Peyer's patch (tissue), 4 donors: ENCODE measurements at regions not wholly inside any gene's neighbourhood (a gene's known extent, or its start where the extent isn't known, plus 50 kb on each side); places are given as distances from the start of the nearest gene placed in this dataset.

Source experiments
- CTCF ChIP-seq, 6 experiments: fragments of 450-650 bp in 4 of 6; fragments of 200-600 bp in 2 of 6; sonication (generic) in 1 of 6; IDR thresholded peaks; one replicate each; pipeline ENCODE4 v1.5.1; 2017 to 2019; ENCODE audit warnings: antibody characterized with exemption in 6 of 6, mild to moderate bottlenecking in 3 of 6, moderate library complexity in 1 of 6
- POLR2A ChIP-seq, 2 donors: fragments of 450-650 bp; IDR thresholded peaks; one replicate each; pipeline ENCODE4 v1.5.1; 2017; ENCODE audit warnings: antibody characterized with exemption in 2 of 2, mild to moderate bottlenecking in 2 of 2, moderate library complexity in 2 of 2

GRCh38 chr4:25981749-25982148, 67.7 kb downstream of the SMIM20 start:
- TF ChIP-seq CTCF (IDR thresholded peaks at IDR 0.05) = no peak
- TF ChIP-seq POLR2A (IDR thresholded peaks at IDR 0.05) = no peak
